GM18951 (cell line): ENCODE measurements at regions not wholly inside any gene's neighbourhood (a gene's known extent, or its start where the extent isn't known, plus 50 kb on each side); places are given as distances from the start of the nearest gene placed in this dataset.

Source experiments
- POLR2A ChIP-seq: IDR thresholded peaks from 4 replicates; pipeline ENCODE4 v1.6.1; 2011; ENCODE audit warnings: mild to moderate bottlenecking; ENCODE audit not compliant: insufficient read length, insufficient read depth; ENCODE audit errors: extremely low read depth
- in situ Hi-C: fragments of 300-500 bp; cut with MboI; formaldehyde crosslinking; loops from one replicate; pipeline ENCODE4 v1.12.0; 2022; ENCODE audit warnings: low sequenced_read_pairs, mixed read lengths, inconsistent platforms; ENCODE audit not compliant: unreplicated experiment

DNA sequence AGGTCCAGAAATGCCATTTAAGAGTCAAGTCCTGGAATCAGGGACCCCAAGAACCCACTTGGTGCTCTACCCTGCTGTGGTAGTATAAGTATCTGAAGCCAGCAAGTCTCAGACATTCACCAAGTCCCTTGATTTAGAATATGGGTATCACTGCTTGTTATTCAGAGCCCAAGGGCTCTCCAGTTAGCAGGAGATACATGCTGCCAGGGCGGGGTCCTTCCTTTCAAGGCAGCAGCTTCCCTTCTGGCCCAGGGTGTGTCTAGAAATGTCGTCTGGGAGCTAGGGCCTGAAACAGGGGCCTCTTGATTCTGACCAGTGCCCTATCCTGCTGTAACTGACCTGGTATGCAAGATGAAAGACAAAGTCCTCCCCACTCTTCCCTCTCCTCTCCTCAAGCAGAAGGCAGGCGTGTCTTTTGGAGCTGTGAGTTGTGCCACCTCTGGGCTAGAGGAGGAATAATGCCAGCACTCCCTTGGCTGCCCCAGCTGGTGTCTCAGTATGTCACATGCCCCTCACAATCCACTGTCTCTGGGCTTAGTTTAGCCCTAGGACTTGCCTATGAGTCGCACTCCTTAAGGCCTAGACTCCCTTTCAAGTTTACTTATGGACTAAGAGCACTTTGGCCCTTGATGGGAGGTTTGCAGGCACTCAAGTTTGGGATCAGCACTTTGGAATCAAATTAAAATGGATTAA is 200.2 kb downstream of the MRPL39 start:
- in situ Hi-C loops = no loop called here
- TF ChIP-seq POLR2A = no peak

- in situ Hi-C loops = no loop called here
These were observed 201.3 kb downstream of the MRPL39 start for GRCh38 chr21:25405984-25406383.

DNA sequence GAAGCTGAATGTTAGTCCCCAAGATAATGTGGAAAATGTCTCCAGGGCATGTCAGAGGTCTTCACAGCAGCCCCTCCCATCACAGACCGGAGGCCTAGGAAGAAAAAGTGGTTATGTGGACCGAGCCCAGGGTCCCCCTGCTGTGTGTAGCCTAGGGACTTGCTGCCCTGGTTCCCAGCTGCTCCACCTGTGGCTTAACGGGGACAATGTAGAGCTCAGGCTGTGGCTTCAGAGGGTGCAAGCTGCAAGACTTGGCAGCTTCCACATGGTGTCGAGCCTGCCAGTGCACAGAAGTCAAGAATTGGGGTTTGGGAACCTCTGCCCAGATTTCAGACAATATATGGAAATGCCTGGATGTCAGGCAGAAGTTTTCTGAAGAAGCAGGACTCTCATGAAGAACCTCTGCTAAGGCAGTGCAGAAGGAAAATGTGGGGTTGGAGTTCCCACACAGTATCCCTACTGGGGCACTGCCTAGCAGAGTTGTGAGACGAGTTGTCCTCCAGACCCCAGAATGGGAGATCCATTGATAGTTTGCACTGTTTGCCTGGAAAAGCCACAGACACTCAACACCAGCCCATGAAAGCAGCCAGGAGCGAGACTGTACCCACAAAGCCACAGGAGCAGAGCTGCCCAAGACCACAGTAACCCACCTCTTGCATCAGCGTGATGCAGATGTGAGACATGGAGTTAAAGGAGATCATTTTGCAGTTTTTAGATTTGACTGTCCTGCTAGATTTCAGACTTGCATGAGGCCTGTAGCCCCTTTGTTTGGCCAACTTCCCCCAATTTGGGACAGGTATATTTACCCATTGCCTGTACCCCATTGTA is 204.9 kb downstream of the MRPL39 start:
- no peak for TF ChIP-seq POLR2A
- in situ Hi-C loops = no loop called here

More at GRCh38 chr21:25405984-25406383, 201.3 kb downstream of the MRPL39 start:
- TF ChIP-seq POLR2A = no peak

DNA sequence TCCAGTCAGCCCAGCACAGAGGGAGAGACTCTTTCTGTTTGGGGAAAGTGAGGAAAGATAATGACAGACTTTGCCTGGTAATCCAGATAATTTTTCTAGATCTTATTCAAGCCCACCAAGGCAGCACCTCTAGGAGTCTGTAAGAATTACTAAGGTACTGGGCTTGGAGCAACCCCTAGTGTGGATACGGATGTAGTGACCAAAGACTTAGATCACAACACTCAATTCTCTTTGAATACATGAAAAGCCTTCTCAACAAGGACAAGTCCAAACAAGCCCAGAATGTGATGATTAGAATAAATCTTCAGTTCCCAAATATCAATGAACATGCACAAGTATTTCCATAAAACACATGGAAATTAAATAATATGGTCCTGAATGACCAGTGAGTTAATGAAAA is 206.9 kb downstream of the MRPL39 start:
- in situ Hi-C loops = no loop called here
- no peak for TF ChIP-seq POLR2A

DNA sequence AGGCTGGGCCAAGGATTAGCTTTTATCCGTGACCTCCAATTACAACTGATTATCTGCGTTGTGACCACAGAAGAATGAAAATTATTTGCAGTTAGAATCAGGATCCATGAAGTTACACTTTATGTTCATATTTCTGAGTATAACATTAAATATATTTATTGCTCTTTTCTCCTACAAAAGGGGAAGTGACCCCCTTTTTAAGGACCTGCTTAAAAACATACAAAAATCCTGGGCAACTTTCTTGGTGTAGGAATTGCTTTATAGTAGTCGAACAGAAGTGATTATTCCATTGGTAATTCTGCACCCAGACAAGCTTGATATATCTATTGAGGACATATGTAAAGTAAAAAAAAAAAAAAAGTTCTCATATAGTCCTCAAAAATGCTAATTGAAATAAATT is 208.7 kb downstream of the MRPL39 start:
- TF ChIP-seq POLR2A = no peak
- in situ Hi-C loops = no loop called here

DNA sequence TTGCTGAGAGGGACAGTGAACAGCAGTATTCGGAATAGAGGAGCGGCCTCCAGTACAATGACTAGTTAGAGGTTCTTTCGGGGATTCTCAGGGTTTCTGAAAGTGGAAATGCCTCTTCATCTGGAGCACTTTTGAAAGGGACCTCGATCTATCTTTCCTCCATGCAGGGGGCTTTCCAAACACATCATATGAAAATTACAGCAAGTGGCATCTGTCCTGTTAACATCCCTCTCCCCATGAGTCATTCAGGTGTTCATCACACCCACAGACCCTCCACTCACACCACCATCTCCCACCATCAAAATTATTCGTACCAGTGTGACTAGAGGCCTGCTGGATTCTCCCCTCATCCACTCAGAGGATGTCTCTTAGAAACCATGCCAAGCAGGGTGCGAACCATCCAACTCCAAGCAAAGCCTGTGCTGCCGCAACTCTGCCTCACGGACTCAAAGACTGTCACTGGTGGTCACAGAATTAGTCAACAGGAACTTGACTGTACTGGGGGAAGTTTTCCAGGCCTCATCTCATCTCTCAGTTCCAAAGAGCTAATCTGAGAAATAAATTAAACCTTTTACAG is 211.1 kb downstream of the MRPL39 start:
- TF ChIP-seq POLR2A = no peak
- in situ Hi-C loops = no loop called here

- in situ Hi-C loops = no loop called here
These were observed 215.5 kb downstream of the MRPL39 start for GRCh38 chr21:25391777-25392176.

DNA sequence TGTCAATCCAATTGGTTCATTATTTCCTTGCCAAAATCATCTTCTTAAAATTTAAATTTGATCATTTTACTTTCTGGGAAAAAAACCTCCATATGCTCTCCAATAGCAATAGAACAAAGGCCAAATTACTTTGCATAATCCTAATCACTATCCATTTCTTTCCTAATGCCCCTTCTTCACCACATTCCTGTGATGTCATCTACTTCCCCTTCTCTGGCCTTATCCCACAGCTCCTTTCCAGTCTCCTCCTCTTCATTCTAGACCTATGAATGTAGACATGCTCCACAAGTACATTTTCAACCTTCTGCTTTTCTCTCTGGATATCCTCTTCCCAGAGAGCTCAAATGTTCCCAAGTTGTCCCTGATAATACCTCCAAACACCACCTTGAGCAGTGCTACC is 216.6 kb downstream of the MRPL39 start:
- in situ Hi-C loops = no loop called here
- no peak for TF ChIP-seq POLR2A

More at GRCh38 chr21:25391777-25392176, 215.5 kb downstream of the MRPL39 start:
- TF ChIP-seq POLR2A = no peak

- no peak for TF ChIP-seq POLR2A
- in situ Hi-C loops = no loop called here
These were observed 219.6 kb downstream of the MRPL39 start for GRCh38 chr21:25387665-25388064.

DNA sequence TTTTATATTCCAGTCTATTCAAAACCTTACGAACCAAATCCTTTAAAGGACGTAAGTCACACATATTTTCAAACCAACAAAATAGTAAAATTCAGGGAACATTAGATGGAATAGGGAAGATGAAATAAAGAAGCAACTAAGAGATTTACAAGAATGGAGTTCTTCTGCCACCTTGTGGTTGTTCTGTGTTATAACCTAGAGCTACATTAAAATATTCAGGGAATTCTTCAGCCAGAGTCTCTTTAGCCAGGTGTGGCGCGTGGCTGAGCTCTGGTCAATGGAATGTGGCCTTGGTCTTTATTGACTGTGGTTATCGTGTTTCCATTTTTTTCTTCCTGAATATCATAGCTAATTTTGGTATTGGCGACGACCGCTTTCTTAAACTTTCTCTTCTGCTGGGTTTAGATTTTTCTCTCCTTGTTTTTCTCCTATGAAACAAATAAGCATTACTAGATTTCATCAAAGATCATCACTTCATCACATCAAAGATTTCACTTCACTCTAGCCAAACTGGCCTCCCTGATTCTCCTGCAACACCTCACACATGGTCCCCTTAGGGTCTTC is 221.3 kb downstream of the MRPL39 start:
- no peak for TF ChIP-seq POLR2A
- in situ Hi-C loops = no loop called here

GRCh38 chr21:25385341-25385740 is 221.9 kb downstream of the MRPL39 start:
- in situ Hi-C loops = no loop called here

GRCh38 chr21:25384782-25385181 is 222.5 kb downstream of the MRPL39 start:
- in situ Hi-C loops = no loop called here

More at GRCh38 chr21:25385341-25385740, 221.9 kb downstream of the MRPL39 start:
- no peak for TF ChIP-seq POLR2A

DNA sequence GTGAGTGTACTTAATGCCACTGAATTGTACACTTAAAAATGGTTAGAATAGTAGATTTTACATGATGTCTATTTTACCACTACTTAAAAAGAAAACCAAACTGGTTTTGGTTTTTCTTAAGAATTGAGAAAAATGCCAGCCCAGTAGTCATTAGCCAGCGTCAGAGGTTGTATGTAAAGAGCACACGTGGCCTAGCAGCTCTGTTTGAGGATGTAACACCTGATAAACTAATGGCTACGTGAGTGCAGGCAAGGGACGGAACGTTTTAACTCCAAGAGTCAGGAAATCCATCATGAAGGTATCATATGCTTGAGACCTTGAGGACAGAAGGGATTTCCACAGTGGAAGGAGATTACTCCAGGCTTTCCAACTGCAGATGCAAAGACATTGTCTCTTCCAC is 223.7 kb downstream of the MRPL39 start:
- in situ Hi-C loops = no loop called here
- TF ChIP-seq POLR2A = no peak

More at GRCh38 chr21:25384782-25385181, 222.5 kb downstream of the MRPL39 start:
- no peak for TF ChIP-seq POLR2A
